ENCODE measurements at regions not wholly inside any gene's neighbourhood (a gene's known extent, or its start where the extent isn't known, plus 50 kb on each side); places are given as distances from the start of the nearest gene placed in this dataset.
A peak's percentile ranks its signal among the peaks of the same experiment; 100 is the strongest.

DNA sequence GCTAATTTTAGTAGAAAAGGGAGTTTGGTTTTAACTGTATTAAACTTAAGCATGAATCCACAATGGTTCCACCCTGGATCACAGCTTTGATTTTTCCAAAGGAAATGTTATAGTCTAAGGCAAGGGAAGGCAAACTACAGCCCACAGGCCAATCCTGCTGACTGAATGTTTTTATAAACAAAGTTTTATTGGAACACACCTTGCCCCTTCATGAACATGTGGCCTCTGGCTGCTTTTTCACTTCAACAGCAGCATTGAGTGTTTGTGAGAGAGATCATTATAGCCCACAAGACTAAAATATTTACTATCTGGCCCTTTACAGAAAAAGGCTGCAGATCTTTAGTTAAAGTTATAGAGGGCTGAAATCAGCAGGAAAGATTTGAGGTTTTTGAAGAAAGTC lies 198.7 kb downstream of the IRS2 start:
- Histone ChIP-seq H3K27me3 (0 out of 2 replicates have a peak, but pooled peaks cover 2% of the 10 kb centered on the region), H3K9me3 (no peaks in the 10 kb centered on the region), H3K4me3 (no peak overlapping the region), H3K36me3 (no peaks in the 10 kb centered on the region)
- DNase-seq: no peak

DNA sequence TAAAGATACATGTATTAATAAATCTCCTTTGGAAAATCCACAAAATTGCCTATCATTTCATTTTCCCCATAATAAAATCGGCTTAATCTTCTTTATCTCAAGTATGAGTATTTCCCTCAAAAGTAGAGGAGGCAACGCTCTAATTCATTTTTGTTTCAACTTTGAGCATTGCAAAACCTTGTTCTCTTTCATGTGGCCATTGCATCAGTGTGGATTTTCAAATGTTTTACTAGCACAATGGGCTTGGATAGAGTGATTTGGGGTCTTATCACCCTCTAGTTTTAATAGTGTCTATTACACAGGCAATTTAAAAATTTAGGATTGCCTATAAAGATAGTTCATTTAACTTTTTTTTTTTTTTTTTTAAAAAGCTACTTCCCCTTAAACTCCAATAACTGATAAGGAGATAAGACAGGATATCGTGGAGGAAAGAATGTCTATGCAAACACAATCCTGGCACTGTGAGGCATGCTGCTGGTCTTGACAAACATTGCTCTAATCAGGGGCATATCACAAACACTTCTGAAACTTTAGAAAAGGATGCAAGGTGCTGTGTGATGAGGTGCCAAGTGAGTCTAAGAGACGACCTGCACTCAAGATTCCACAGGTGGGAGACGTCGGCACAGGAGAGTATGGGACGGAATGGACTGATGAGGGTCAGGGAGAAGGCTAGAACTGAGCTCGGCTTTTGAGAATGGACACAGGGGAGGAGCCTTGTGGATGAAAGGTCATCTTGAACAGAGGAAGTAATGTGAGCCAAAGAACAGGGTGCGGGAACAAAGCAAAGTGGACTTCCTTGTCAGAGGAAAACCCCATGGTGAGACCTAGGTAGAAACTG lies 199.7 kb downstream of the IRS2 start:
- DNase-seq: no peak
- no peaks in the 10 kb centered on the region for H3K36me3 ChIP-seq
- no peak overlapping the region for H3K4me3 ChIP-seq
- 0 out of 2 replicates have a peak, but pooled peaks cover 2% of the 10 kb centered on the region for H3K27me3 ChIP-seq
- no peaks in the 10 kb centered on the region for H3K9me3 ChIP-seq

DNA sequence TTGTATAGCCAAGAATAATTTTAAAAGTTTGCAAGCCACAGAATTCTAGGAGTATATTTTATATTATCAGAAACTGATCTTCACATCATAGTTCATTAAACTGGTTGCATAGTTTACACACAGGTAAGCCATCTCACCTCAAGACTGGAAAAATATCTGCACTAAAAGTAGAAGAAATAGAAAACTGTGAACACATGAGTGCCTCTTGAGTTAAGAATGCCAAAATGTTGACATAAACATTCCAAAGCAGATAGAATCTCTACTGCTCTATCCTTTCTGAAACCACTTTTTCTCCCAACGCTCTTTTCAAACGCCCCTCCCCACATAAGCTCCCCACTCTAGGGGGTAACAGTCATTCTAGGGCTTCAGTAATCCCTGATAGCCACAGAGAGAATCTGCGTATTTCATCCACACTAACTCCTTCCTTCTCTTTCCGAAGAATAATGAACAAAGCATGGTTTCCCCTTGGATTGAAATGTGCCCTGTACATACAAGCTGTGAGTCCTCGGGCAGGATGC lies 201.5 kb downstream of the IRS2 start:
- no peaks in the 10 kb centered on the region for H3K9me3 ChIP-seq
- H3K36me3 ChIP-seq: no peaks in the 10 kb centered on the region
- H3K27me3 ChIP-seq: 0 out of 2 replicates have a peak, but pooled peaks cover 2% of the 10 kb centered on the region
- H3K4me3 ChIP-seq: no peak overlapping the region
- DNase-seq: no peak

- no peaks in the 10 kb centered on the region for H3K9me3 ChIP-seq
- no peak for DNase-seq
- no peak overlapping the region for H3K4me3 ChIP-seq
- H3K27me3 ChIP-seq: no peaks in the 10 kb centered on the region
- H3K36me3 ChIP-seq: no peaks in the 10 kb centered on the region
These were observed 209.1 kb downstream of the IRS2 start for GRCh38 chr13:109577191-109577700.

- DNase-seq: no peak
- Histone ChIP-seq H3K4me3 (no peak overlapping the region), H3K36me3 (no peaks in the 10 kb centered on the region), H3K27me3 (no peaks in the 10 kb centered on the region), H3K9me3 (no peaks in the 10 kb centered on the region)
These were observed 210.0 kb downstream of the IRS2 start for GRCh38 chr13:109576331-109576813.

DNA sequence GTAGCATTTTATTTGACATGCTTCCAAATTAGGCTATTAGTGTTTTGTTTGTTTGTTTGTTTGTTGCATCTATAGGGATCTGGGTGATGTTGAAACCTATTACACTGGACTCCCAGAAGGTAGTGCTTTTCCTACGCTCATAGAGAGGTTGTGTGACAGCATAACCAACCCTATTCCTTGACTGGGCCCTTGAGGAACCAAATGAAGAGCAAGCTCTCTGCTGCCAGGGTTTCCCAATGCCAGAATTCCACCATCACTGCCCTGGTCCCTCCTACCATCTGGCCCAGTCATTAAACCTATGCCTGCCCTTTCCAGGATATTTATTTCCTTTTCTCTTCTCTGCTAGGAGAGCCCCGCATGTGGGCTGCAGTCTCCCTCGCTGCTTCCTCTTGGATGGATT lies 210.6 kb downstream of the IRS2 start:
- Histone ChIP-seq H3K36me3 (no peaks in the 10 kb centered on the region), H3K27me3 (no peaks in the 10 kb centered on the region), H3K9me3 (no peaks in the 10 kb centered on the region), H3K4me3 (no peak overlapping the region)
- DNase-seq: no peak

GRCh38 chr13:109572389-109572788 lies 214.0 kb downstream of the IRS2 start:
- Histone ChIP-seq H3K4me3 (no peak overlapping the region), H3K36me3 (no peaks in the 10 kb centered on the region), H3K9me3 (no peaks in the 10 kb centered on the region), H3K27me3 (no peaks in the 10 kb centered on the region)
- DNase-seq: no peak

DNA sequence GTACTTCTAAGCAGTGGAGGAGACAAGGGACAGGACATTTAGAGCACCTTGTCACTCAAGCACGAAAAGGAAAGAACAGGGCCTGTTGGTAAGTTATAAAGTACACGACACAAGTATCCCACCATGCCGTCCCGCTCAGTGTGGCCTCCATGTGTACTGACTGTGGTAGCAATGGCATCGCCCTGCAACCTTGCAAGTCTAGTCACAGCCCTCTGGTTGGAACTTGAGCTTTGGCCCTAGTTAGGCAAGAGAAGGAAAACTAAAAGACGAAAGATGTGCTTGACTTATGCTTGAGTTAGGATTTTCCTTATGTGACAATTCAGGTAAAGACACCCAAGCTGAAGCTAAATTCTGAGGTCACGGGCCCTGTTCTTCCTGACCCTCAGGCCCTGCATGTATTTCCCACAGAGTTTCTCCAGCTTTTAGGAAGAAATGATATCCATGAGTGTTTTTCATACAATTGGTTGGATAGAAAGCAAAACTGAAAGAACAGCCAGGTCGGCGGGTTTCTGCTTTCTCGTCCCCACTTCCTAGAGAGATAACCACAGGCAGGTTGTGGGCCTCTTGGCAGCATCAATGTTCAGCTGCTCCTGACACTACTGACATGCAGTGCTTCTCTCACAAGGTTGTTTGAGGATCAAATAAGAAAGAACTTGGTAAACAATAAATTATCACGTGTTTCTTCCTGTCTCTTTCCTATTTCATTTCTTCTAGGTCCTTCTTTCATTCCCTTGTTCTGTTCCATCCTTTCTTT lies 216.2 kb downstream of the IRS2 start:
- Histone ChIP-seq H3K4me3 (no peak overlapping the region), H3K36me3 (no peaks in the 10 kb centered on the region), H3K9me3 (no peaks in the 10 kb centered on the region), H3K27me3 (no peaks in the 10 kb centered on the region)
- no peak for DNase-seq

GRCh38 chr13:109568339-109568818 lies 218.0 kb downstream of the IRS2 start:
- Histone ChIP-seq H3K4me3 (no peak overlapping the region), H3K36me3 (no peaks in the 10 kb centered on the region), H3K9me3 (no peaks in the 10 kb centered on the region), H3K27me3 (no peaks in the 10 kb centered on the region)
- DNase-seq: no peak

DNA sequence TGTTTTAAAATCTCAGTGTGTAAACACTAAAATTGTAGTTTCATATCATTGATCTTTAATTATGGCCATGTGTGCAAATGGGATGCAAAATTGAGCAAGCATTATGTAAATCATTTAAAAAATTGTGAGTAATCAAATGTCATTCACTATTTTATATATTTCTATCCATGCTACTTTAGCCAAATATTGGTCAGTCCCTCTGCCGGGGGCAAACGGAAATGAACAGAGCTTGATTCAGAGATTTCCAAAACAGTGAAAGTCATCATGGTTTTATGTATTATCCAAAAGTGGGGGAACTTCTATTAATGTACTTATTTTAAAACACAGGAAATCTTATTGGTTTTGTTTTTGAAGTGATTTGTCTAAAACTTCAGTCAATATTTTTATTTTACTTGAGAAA lies 219.1 kb downstream of the IRS2 start:
- H3K9me3 ChIP-seq: no peaks in the 10 kb centered on the region
- H3K27me3 ChIP-seq: no peaks in the 10 kb centered on the region
- no peaks in the 10 kb centered on the region for H3K36me3 ChIP-seq
- no peak overlapping the region for H3K4me3 ChIP-seq
- peak; percentile 3 for DNase-seq

- DNase-seq: no peak
- Histone ChIP-seq H3K4me3 (no peak overlapping the region), H3K9me3 (no peaks in the 10 kb centered on the region), H3K36me3 (no peaks in the 10 kb centered on the region), H3K27me3 (no peaks in the 10 kb centered on the region)
These were observed 220.5 kb downstream of the IRS2 start for GRCh38 chr13:109565877-109566276.

- no peaks in the 10 kb centered on the region for H3K36me3 ChIP-seq
- no peak overlapping the region for H3K4me3 ChIP-seq
- H3K9me3 ChIP-seq: no peaks in the 10 kb centered on the region
- H3K27me3 ChIP-seq: no peaks in the 10 kb centered on the region; the same call in 1 of the 2 replicates
- no peak for DNase-seq
These were observed 238.0 kb downstream of the IRS2 start for GRCh38 chr13:109548374-109548773.

GRCh38 chr13:109547942-109548341 lies 238.4 kb downstream of the IRS2 start:
- Histone ChIP-seq H3K27me3 (no peaks in the 10 kb centered on the region; the same call in 1 of the 2 replicates), H3K9me3 (no peaks in the 10 kb centered on the region), H3K4me3 (no peak overlapping the region), H3K36me3 (no peaks in the 10 kb centered on the region)
- no peak for DNase-seq

GRCh38 chr13:109545931-109546330 lies 240.5 kb downstream of the IRS2 start:
- no peak overlapping the region for H3K4me3 ChIP-seq
- no peak for DNase-seq
- no peaks in the 10 kb centered on the region; the same call in 1 of the 2 replicates for H3K27me3 ChIP-seq
- H3K9me3 ChIP-seq: no peaks in the 10 kb centered on the region
- H3K36me3 ChIP-seq: no peaks in the 10 kb centered on the region

GRCh38 chr13:109541081-109541480 lies 245.3 kb downstream of the IRS2 start:
- Histone ChIP-seq H3K9me3 (no peaks in the 10 kb centered on the region), H3K27me3 (no peaks in the 10 kb centered on the region; the same call in 1 of the 2 replicates), H3K36me3 (no peaks in the 10 kb centered on the region), H3K4me3 (no peak overlapping the region)
- DNase-seq: no peak

DNA sequence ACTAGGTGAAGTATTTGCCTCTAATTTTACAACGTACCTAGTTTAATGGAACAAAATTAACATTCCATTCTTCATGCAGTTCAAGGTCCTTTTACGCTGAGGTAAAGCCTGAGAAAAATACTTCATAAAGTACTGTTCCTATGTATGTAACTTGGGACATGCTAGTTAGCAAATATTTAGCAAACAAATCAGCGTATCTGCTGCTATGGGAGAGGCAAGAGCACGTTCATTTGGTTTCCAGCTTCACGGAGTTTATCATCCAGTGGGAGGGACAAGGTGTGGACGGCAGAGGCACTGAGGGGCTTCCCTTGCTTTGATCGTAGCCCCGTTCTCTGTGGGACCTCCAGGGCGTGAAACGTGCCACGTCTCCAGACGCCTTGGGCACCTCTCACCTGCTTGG lies 248.8 kb downstream of the IRS2 start:
- Histone ChIP-seq H3K27me3 (no peaks in the 10 kb centered on the region), H3K36me3 (no peaks in the 10 kb centered on the region), H3K9me3 (no peaks in the 10 kb centered on the region), H3K4me3 (no peak overlapping the region)
- no peak for DNase-seq

- Histone ChIP-seq H3K4me3 (no peak overlapping the region), H3K27me3 (no peaks in the 10 kb centered on the region)
These were observed 253.0 kb downstream of the IRS2 start for GRCh38 chr13:109533350-109533749.

More at GRCh38 chr13:109533350-109533749, 253.0 kb downstream of the IRS2 start:
- DNase-seq: no peak
- Histone ChIP-seq H3K9me3 (no peaks in the 10 kb centered on the region), H3K36me3 (no peaks in the 10 kb centered on the region)

Measured in MG63 (cell line).